WTC11 (cell line): ENCODE measurements at regions not wholly inside any gene's neighbourhood (a gene's known extent, or its start where the extent isn't known, plus 50 kb on each side); places are given as distances from the start of the nearest gene placed in this dataset.

Experiments used
- ATAC-seq: fragments of 200-7000 bp; cut with Tn5 transposase; 2 replicates; pipeline ENCODE4 v1.10.0; 2021; ENCODE audit warnings: mild to moderate bottlenecking, moderate library complexity
- CTCF ChIA-PET: fragments of 300-600 bp; sonication (Branson Sonifier 250); formaldehyde crosslinking; loops from one replicate; lab custom pipeline; 2021; ENCODE audit warnings: antibody characterized with exemption; lab: Charles Lee
- POLR2A ChIA-PET: fragments of 350-600 bp; sonication (Branson Sonifier 250); formaldehyde crosslinking; loops from one replicate; lab custom pipeline; 2021; ENCODE audit warnings: antibody characterized with exemption; lab: Charles Lee
- DNase-seq: peaks from one replicate; pipeline ENCODE4 v3.0.0; 2021; ENCODE audit warnings: low spot score
- H3K27ac Mint-ChIP-seq: 2 replicates; pipeline ENCODE4 v1.8.0; 2021; ENCODE audit warnings: mixed read lengths
- H3K27me3 Mint-ChIP-seq: 2 replicates; pipeline ENCODE4 v1.8.0; 2021; ENCODE audit warnings: low read depth, mild to moderate bottlenecking, moderate library complexity, mixed read lengths
- H3K36me3 Mint-ChIP-seq: 2 replicates; pipeline ENCODE4 v1.8.0; 2021; ENCODE audit warnings: mixed read lengths
- H3K4me1 Mint-ChIP-seq: 2 replicates; pipeline ENCODE4 v1.8.0; 2022; ENCODE audit warnings: mixed read lengths
- H3K4me3 Mint-ChIP-seq: 2 replicates; pipeline ENCODE4 v1.8.0; 2021; ENCODE audit warnings: mild to moderate bottlenecking, moderate library complexity, mixed read lengths
- H3K9me3 Mint-ChIP-seq: 2 replicates; pipeline ENCODE4 v1.8.0; 2021; ENCODE audit warnings: mixed read lengths
- ARID4B ChIP-seq: sonication (generic); formaldehyde crosslinking; IDR thresholded peaks from 2 replicates; pipeline ENCODE4 v1.8.0; 2023; ENCODE audit warnings: missing genetic modification reagents, mild to moderate bottlenecking, borderline replicate concordance
- CBFB ChIP-seq: sonication (generic); formaldehyde crosslinking; IDR thresholded peaks from 2 replicates; pipeline ENCODE4 v1.8.1; 2022; ENCODE audit warnings: mild to moderate bottlenecking, low read depth, missing genetic modification reagents
- CDX4 ChIP-seq: fragments of 250-450 bp; sonication (Bioruptor Pico); IDR thresholded peaks from 2 replicates; pipeline ENCODE4 v1.9.0; 2021; ENCODE audit warnings: moderate library complexity, mild to moderate bottlenecking, inconsistent platforms, borderline replicate concordance
- ETV6 ChIP-seq: sonication (generic); formaldehyde crosslinking; IDR thresholded peaks from 2 replicates; pipeline ENCODE4 v1.8.1; 2022; ENCODE audit warnings: mild to moderate bottlenecking, missing genetic modification reagents
- GABPB1 ChIP-seq: sonication (generic); formaldehyde crosslinking; IDR thresholded peaks from 2 replicates; pipeline ENCODE4 v1.8.1; 2023; ENCODE audit warnings: mild to moderate bottlenecking, missing genetic modification reagents
- GRHL2 ChIP-seq: fragments of 250-450 bp; sonication (Bioruptor Pico); IDR thresholded peaks from 2 replicates; pipeline ENCODE4 v1.8.0; 2022; ENCODE audit warnings: mild to moderate bottlenecking, moderate library complexity; ENCODE audit not compliant: insufficient replicate concordance, severe bottlenecking
- HMGA2 ChIP-seq: fragments of 250-450 bp; sonication (Bioruptor Pico); IDR thresholded peaks from 2 replicates; pipeline ENCODE4 v1.4.0; 2021; ENCODE audit warnings: mild to moderate bottlenecking, moderate library complexity
- HMGXB4 ChIP-seq: sonication (generic); formaldehyde crosslinking; IDR thresholded peaks from 2 replicates; pipeline ENCODE4 v1.8.1; 2023; ENCODE audit warnings: mild to moderate bottlenecking, moderate library complexity, missing genetic modification reagents
- IRF2 ChIP-seq: sonication (generic); formaldehyde crosslinking; IDR thresholded peaks from 2 replicates; pipeline ENCODE4 v1.8.0; 2022; ENCODE audit warnings: low read depth, missing genetic modification reagents, borderline replicate concordance
- NR1H2 ChIP-seq: sonication (generic); formaldehyde crosslinking; IDR thresholded peaks from 2 replicates; pipeline ENCODE4 v1.9.0; 2021; ENCODE audit warnings: mild to moderate bottlenecking, moderate library complexity, missing genetic modification reagents
- PRDM15 ChIP-seq: sonication (generic); formaldehyde crosslinking; IDR thresholded peaks from 2 replicates; pipeline ENCODE4 v1.8.0; 2022; ENCODE audit warnings: missing genetic modification reagents
- USF2 ChIP-seq: sonication (generic); formaldehyde crosslinking; IDR thresholded peaks from 2 replicates; pipeline ENCODE4 v1.8.1; 2023; ENCODE audit warnings: mild to moderate bottlenecking, missing genetic modification reagents, moderate library complexity
- ZBTB21 ChIP-seq: sonication (generic); formaldehyde crosslinking; IDR thresholded peaks from 2 replicates; pipeline ENCODE4 v1.8.1; 2023; ENCODE audit warnings: mild to moderate bottlenecking, missing genetic modification reagents, borderline replicate concordance
- ZNF416 ChIP-seq: fragments of 250-450 bp; sonication (Bioruptor Pico); IDR thresholded peaks from 2 replicates; pipeline ENCODE4 v1.9.0; 2021; ENCODE audit warnings: mild to moderate bottlenecking, inconsistent platforms
- ZNF671 ChIP-seq: fragments of 250-450 bp; sonication (Bioruptor Pico); IDR thresholded peaks from 2 replicates; pipeline ENCODE4 v1.8.0; 2021; ENCODE audit warnings: mild to moderate bottlenecking
- TF ChIP-seq, protein P1 (sequence below): fragments of 200-600 bp; IDR thresholded peaks from 2 replicates; pipeline ENCODE4 v1.8.0; 2022; ENCODE audit warnings: antibody characterized with exemption
- TF ChIP-seq, protein P2 (sequence below): sonication (generic); formaldehyde crosslinking; IDR thresholded peaks from 2 replicates; pipeline ENCODE4 v1.8.0; 2022; ENCODE audit warnings: mild to moderate bottlenecking, missing genetic modification reagents

DNA sequence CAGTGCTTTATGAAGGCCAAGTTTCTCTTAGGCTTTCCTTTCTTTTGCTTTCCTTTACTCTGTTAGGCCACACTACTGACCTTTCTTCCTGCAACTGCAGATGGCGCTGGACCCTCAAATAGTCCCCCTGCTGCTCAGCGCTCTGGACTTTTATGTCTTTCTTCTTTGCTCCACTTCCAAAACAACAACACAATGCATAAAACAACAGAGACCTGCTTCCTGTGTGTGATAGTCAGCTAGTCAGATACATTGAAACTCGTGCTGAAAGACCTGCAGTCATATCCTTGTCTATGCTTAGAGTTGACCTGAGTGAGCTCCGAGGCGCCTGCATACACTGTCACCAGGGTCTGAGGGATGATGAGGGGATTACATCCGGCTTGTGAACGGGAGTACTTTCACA is 108.9 kb upstream of the TEX13D start:
- TF ChIP-seq, protein P1, sequence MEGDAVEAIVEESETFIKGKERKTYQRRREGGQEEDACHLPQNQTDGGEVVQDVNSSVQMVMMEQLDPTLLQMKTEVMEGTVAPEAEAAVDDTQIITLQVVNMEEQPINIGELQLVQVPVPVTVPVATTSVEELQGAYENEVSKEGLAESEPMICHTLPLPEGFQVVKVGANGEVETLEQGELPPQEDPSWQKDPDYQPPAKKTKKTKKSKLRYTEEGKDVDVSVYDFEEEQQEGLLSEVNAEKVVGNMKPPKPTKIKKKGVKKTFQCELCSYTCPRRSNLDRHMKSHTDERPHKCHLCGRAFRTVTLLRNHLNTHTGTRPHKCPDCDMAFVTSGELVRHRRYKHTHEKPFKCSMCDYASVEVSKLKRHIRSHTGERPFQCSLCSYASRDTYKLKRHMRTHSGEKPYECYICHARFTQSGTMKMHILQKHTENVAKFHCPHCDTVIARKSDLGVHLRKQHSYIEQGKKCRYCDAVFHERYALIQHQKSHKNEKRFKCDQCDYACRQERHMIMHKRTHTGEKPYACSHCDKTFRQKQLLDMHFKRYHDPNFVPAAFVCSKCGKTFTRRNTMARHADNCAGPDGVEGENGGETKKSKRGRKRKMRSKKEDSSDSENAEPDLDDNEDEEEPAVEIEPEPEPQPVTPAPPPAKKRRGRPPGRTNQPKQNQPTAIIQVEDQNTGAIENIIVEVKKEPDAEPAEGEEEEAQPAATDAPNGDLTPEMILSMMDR: peak; percentile 30; the same call in 1 of the 2 replicates
- TF ChIP-seq, protein P2, sequence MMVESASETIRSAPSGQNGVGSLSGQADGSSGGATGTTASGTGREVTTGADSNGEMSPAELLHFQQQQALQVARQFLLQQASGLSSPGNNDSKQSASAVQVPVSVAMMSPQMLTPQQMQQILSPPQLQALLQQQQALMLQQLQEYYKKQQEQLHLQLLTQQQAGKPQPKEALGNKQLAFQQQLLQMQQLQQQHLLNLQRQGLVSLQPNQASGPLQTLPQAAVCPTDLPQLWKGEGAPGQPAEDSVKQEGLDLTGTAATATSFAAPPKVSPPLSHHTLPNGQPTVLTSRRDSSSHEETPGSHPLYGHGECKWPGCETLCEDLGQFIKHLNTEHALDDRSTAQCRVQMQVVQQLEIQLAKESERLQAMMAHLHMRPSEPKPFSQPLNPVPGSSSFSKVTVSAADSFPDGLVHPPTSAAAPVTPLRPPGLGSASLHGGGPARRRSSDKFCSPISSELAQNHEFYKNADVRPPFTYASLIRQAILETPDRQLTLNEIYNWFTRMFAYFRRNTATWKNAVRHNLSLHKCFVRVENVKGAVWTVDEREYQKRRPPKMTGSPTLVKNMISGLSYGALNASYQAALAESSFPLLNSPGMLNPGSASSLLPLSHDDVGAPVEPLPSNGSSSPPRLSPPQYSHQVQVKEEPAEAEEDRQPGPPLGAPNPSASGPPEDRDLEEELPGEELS: no peak
- TF ChIP-seq HMGA2 (no peak), ARID4B (no peak), HMGXB4 (no peak), USF2 (CRISPR knock-in tag) (no peak), ZNF416 (no peak)
- no peaks in the 10 kb centered on the region for H3K9me3 Mint-ChIP-seq
- ATAC-seq: peak; percentile 91
- peak; percentile 17 for DNase-seq
- no peaks in the 10 kb centered on the region for H3K36me3 Mint-ChIP-seq
- 0 out of 2 replicates have a peak overlapping the region, but pooled peaks have one; percentile 18 for H3K27ac Mint-ChIP-seq
- peaks cover 33% of the 10 kb centered on the region for H3K4me1 Mint-ChIP-seq
- POLR2A ChIA-PET: no interaction called here
- CTCF ChIA-PET: interaction anchor here (1.0 to 1.5 kb wide), 2 partner anchors 9 to 50 kb away, joined by 3 read pairs; no protein-coding TSS in a partner anchor
- peaks cover 10% of the 10 kb centered on the region; the same call in 1 of the 2 replicates for H3K27me3 Mint-ChIP-seq
- no peak overlapping the region for H3K4me3 Mint-ChIP-seq

GRCh38 chrX:124224528-124224927 is 107.9 kb upstream of the TEX13D start:
- Mint-ChIP-seq H3K27me3 (peaks cover 10% of the 10 kb centered on the region; the same call in 1 of the 2 replicates), H3K27ac (no peak overlapping the region), H3K4me1 (peaks cover 32% of the 10 kb centered on the region), H3K9me3 (no peaks in the 10 kb centered on the region), H3K4me3 (no peak overlapping the region), H3K36me3 (no peaks in the 10 kb centered on the region)
- DNase-seq (no peak), ATAC-seq (no peak)
- CTCF ChIA-PET: interaction anchor here (1.5 kb wide), 1 partner anchor 49 kb away, joined by 3 read pairs; no protein-coding TSS in a partner anchor
- POLR2A ChIA-PET: no interaction called here
- TF ChIP-seq GABPB1 (CRISPR knock-in tag): no peak
- TF ChIP-seq IRF2 (CRISPR knock-in tag): no peak
- no peak for TF ChIP-seq CDX4 (CRISPR knock-in tag)
- no peak for TF ChIP-seq PRDM15 (CRISPR knock-in tag)
- TF ChIP-seq CBFB (CRISPR knock-in tag): no peak
- TF ChIP-seq, protein P1: no peak
- TF ChIP-seq GRHL2 (CRISPR knock-in tag): no peak
- no peak for TF ChIP-seq NR1H2 (CRISPR knock-in tag)
- no peak for TF ChIP-seq ZBTB21 (CRISPR knock-in tag)
- no peak for TF ChIP-seq ZNF671 (CRISPR knock-in tag)
- TF ChIP-seq ETV6: no peak
